Mucosa of gallbladder (tissue), 1 donor: ENCODE measurements at regions not wholly inside any gene's neighbourhood (a gene's known extent, or its start where the extent isn't known, plus 50 kb on each side); places are given as distances from the start of the nearest gene placed in this dataset.
"Not testable (repeated sequence)": the region's sequence is repeated elsewhere in the genome, so short reads cannot be mapped to it uniquely, and the experiment has no call there.

ENCODE experiments used
- DNase-seq: peaks from one replicate; pipeline ENCODE4 v3.0.0-alpha.2; 2020; ENCODE audit warnings: low spot score
- donor health status: DM: no; HTN: no; CAD: no.

GRCh38 chr2:111447482-111447881, 326.8 kb downstream of the BCL2L11 start:
- not testable (repeated sequence) for DNase-seq

GRCh38 chr2:111448796-111449195, 328.1 kb downstream of the BCL2L11 start:
- DNase-seq = not testable (repeated sequence)

GRCh38 chr2:111450526-111450925, 329.8 kb downstream of the BCL2L11 start:
- not testable (repeated sequence) for DNase-seq

GRCh38 chr2:111451692-111452199, 331.0 kb downstream of the BCL2L11 start:
- not testable (repeated sequence) for DNase-seq

- not testable (repeated sequence) for DNase-seq
Observed at GRCh38 chr2:111452208-111452607, 331.5 kb downstream of the BCL2L11 start.

- not testable (repeated sequence) for DNase-seq
Observed at GRCh38 chr2:111453308-111453707, 332.6 kb downstream of the BCL2L11 start.

GRCh38 chr2:111453816-111454215, 333.1 kb downstream of the BCL2L11 start:
- DNase-seq = not testable (repeated sequence)

- not testable (repeated sequence) for DNase-seq
Observed at GRCh38 chr2:111454404-111454803, 333.7 kb downstream of the BCL2L11 start.

- DNase-seq = not testable (repeated sequence)
Observed at GRCh38 chr2:111455016-111456015, 334.6 kb downstream of the BCL2L11 start.

- not testable (repeated sequence) for DNase-seq
Observed at GRCh38 chr2:111457191-111457590, 336.5 kb downstream of the BCL2L11 start.

- DNase-seq = not testable (repeated sequence)
Observed at GRCh38 chr2:111460901-111461300, 340.2 kb downstream of the BCL2L11 start.

GRCh38 chr2:111461831-111462230, 341.1 kb downstream of the BCL2L11 start:
- not testable (repeated sequence) for DNase-seq

- DNase-seq = not testable (repeated sequence)
Observed at GRCh38 chr2:111462572-111462971, 341.9 kb downstream of the BCL2L11 start.

GRCh38 chr2:111463238-111463848, 342.6 kb downstream of the BCL2L11 start:
- DNase-seq = not testable (repeated sequence)

GRCh38 chr2:111463956-111464355, 343.2 kb downstream of the BCL2L11 start:
- peak; percentile 62 for DNase-seq

GRCh38 chr2:111464367-111464766, 343.7 kb downstream of the BCL2L11 start:
- DNase-seq = not testable (repeated sequence)

GRCh38 chr2:111465521-111465920, 344.8 kb downstream of the BCL2L11 start:
- not testable (repeated sequence) for DNase-seq

GRCh38 chr2:111466744-111467143, 346.0 kb downstream of the BCL2L11 start:
- not testable (repeated sequence) for DNase-seq

GRCh38 chr2:111470924-111471323, 350.2 kb downstream of the BCL2L11 start:
- not testable (repeated sequence) for DNase-seq

- not testable (repeated sequence) for DNase-seq
Observed at GRCh38 chr2:111471791-111472530, 351.2 kb downstream of the BCL2L11 start.

GRCh38 chr2:111472844-111473403, 352.2 kb downstream of the BCL2L11 start:
- DNase-seq = not testable (repeated sequence)
